Skeletal muscle satellite cell (primary cell): ENCODE measurements at regions not wholly inside any gene's neighbourhood (a gene's known extent, or its start where the extent isn't known, plus 50 kb on each side); places are given as distances from the start of the nearest gene placed in this dataset.

Source experiments
- H3K27me3 ChIP-seq: 2 replicates; pipeline ENCODE4 v1.7.0; 2013; ENCODE audit warnings: low read length; ENCODE audit not compliant: control insufficient read depth, insufficient read depth
- H3K36me3 ChIP-seq: 2 replicates; pipeline ENCODE4 v1.7.0; 2013; ENCODE audit warnings: mild to moderate bottlenecking, control low read depth, low read length; ENCODE audit not compliant: insufficient read depth
- H3K4me1 ChIP-seq: 2 replicates; pipeline ENCODE4 v1.7.0; 2013; ENCODE audit warnings: low read length; ENCODE audit not compliant: control insufficient read depth, insufficient read depth
- H3K4me2 ChIP-seq: 2 replicates; pipeline ENCODE4 v1.7.0; 2013; ENCODE audit warnings: mild to moderate bottlenecking, low read length
- H3K4me3 ChIP-seq: 2 replicates; pipeline ENCODE4 v1.7.0; 2013; ENCODE audit warnings: low read length
- H3K9ac ChIP-seq: 2 replicates; pipeline ENCODE4 v1.7.0; 2013; ENCODE audit warnings: mild to moderate bottlenecking, low read depth, low read length, moderate library complexity
- H3K9me3 ChIP-seq: replicated peaks from 2 replicates; pipeline ENCODE4 v1.7.0; 2013; ENCODE audit warnings: mild to moderate bottlenecking, control low read depth, low read length

DNA sequence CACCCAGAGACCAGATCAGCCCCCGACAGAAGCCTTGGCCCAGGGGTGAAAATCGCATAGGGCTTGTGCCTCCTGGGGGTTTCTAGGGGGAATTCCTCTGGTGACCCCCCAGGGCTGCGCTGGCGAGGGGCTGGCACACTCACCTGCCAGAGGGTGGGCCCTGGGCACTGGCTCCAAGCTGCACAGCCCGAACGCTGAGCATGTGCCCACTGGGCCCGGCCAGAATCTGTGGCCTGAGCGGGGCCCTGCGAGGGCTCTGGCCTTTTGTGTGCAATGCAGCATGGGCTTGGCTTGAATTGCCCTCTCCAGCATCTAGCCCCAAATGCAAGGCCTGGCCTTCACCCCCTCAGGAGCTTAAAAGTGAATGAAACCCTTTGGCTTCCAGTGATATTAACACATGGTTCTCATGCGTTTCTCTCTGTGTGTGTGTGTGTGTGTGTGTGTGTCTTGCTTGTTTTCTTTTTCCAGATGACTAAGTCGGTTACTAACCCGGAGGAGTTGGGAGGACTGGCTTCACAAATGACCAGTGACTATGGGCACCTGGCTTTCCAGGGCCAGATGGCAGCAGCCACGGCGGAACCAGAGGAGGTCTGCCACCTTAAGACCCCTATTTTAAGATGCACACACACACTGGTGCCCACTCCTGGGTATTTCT is 259.1 kb upstream of the TPM1 start:
- H3K9ac ChIP-seq: peak overlapping the region; percentile 50
- no peaks in the 10 kb centered on the region for H3K9me3 ChIP-seq
- no peaks in the 10 kb centered on the region for H3K27me3 ChIP-seq
- no peak overlapping the region for H3K4me3 ChIP-seq
- peak overlapping the region; percentile 39 for H3K4me2 ChIP-seq
- peaks cover 42% of the 10 kb centered on the region for H3K4me1 ChIP-seq
- H3K36me3 ChIP-seq: peaks cover 8% of the 10 kb centered on the region

DNA sequence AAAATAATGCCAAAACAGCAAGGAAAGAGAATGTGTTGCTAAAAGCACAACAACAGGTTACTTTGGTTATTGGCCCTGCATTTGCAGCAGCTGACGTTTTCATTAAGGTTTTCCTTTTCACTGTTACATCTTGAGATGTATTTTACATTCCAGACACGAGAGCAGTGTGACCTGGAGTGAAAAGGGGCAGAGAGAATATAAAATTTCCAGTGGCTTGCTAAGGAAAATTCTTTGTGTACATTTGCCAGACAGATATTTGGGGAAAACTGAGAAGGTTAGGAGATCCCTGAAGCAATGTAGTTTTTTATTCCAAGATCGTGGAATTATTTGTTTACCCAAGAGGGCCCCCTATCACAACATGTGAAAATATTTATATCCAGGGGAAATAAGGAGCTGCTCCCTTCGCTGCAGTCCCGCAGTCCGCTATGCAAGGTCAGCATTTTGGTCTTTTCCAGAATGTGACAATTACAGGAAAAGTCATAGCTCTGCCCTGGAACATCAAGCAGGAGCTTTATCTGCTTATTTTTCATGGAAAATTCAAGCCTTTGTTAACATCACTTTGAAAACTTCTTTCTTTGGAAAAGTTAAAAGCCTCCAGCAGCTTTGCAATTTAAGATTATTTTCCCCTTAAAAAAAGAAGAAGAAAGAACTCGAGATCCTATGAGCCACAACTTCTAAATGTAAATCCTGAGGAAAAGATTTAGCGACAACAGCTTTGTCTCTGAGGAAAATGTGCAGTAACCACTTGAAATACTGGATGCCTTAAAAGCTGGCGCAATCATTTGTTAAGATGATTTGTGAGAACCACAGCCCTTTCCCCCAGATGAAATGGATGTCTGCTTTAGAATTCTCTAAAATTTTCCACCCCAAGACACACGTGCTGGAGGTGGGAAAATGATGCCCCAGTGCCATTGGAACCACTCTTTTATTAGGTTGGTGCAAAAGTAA is 256.4 kb upstream of the TPM1 start:
- peaks cover 8% of the 10 kb centered on the region for H3K36me3 ChIP-seq
- H3K27me3 ChIP-seq: no peaks in the 10 kb centered on the region
- H3K4me3 ChIP-seq: no peak overlapping the region
- H3K9ac ChIP-seq: no peak overlapping the region
- peaks cover 27% of the 10 kb centered on the region for H3K4me1 ChIP-seq
- H3K4me2 ChIP-seq: no peak overlapping the region
- no peaks in the 10 kb centered on the region for H3K9me3 ChIP-seq

DNA sequence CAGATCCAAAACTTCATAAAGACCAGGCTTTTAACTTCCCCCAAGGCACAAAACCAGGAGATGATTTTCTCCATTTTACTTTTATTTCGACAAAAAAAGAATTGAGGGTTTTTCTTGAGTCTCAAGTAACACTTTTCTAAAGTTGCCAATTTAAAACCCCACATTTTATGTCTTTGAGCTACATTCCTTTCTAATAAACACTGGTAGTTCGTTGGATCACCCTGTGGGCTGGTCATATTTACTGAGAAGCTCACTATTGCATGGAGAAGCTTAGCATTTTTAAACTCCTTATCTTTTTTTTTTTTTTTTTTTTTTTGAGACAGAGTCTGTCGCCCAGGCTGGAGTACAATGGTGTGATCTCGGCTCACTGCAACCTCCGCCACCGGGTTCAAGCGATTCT is 255.1 kb upstream of the TPM1 start:
- Histone ChIP-seq H3K9me3 (no peaks in the 10 kb centered on the region), H3K27me3 (no peaks in the 10 kb centered on the region)

DNA sequence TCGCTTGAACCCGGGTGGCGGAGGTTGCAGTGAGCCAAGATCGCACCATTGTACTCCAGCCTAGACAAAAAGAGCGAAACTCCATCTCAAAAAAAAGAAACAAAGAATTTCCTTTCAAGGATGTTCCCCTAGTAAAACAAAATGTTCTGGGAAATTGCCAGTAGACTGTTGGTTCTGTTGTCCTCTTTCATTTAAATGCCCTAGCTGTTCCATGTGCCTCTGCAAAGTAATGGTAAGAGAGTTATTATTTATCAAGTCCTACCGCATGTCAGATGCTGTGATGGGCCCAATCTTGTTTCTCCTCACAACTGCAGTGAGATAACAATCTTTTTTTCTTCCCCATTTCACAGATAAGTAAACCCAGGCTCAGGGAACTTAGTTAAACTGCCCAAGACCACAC is 254.3 kb upstream of the TPM1 start:
- H3K4me2 ChIP-seq: no peak overlapping the region
- peaks cover 8% of the 10 kb centered on the region for H3K36me3 ChIP-seq
- H3K4me1 ChIP-seq: peaks cover 10% of the 10 kb centered on the region
- no peak overlapping the region for H3K4me3 ChIP-seq
- H3K9me3 ChIP-seq: no peaks in the 10 kb centered on the region
- no peak overlapping the region for H3K9ac ChIP-seq
- no peaks in the 10 kb centered on the region for H3K27me3 ChIP-seq

More for the DNA sequence above, 255.1 kb upstream of the TPM1 start:
- Histone ChIP-seq H3K4me3 (no peak overlapping the region), H3K9ac (no peak overlapping the region), H3K4me1 (peaks cover 18% of the 10 kb centered on the region), H3K4me2 (no peak overlapping the region), H3K36me3 (peaks cover 8% of the 10 kb centered on the region)

DNA sequence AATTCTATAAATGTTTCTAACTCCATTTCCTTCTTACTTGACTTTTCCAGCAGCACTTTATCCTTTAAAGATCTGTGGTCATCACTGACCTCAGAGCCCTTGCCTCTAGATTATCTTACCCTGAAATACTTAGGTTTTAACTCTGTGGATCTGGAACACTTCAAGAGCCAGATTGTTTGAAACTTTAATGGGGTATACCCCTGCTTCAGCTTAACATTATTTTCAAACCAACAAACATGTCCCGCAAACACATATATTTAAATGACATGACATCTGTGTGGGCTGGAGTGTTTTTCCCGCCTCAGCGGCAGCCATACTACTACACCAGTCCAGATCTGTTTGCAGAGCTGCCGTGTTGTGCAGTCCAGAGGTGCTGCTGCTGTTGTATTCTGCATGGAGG is 252.0 kb upstream of the TPM1 start:
- H3K4me2 ChIP-seq: no peak overlapping the region
- no peaks in the 10 kb centered on the region for H3K4me1 ChIP-seq
- no peak overlapping the region for H3K9ac ChIP-seq
- H3K4me3 ChIP-seq: no peak overlapping the region
- no peaks in the 10 kb centered on the region for H3K9me3 ChIP-seq
- no peaks in the 10 kb centered on the region for H3K27me3 ChIP-seq
- no peaks in the 10 kb centered on the region for H3K36me3 ChIP-seq

DNA sequence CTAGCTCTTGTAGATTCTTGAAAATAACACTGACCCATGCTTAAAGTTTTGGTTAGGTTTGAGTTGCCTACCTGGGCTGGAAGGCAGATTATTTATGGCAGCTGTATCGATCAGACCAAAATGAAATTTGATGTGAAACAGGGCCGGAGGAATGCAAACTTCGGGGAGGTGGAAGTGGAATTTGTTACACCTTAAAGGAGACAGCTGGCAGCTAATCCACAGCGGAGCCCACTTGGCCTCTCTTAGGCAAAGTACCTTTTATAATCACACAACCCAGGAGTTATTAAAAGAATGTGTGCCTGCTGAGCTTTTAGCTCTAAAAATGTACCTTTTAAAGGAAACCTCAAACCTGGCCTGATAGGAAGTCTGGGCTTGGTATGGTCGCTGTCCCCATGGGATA is 250.9 kb upstream of the TPM1 start:
- Histone ChIP-seq H3K4me2 (no peak overlapping the region), H3K4me3 (no peak overlapping the region), H3K9me3 (no peaks in the 10 kb centered on the region), H3K4me1 (no peaks in the 10 kb centered on the region), H3K36me3 (peaks cover 3% of the 10 kb centered on the region), H3K27me3 (no peaks in the 10 kb centered on the region), H3K9ac (no peak overlapping the region)

DNA sequence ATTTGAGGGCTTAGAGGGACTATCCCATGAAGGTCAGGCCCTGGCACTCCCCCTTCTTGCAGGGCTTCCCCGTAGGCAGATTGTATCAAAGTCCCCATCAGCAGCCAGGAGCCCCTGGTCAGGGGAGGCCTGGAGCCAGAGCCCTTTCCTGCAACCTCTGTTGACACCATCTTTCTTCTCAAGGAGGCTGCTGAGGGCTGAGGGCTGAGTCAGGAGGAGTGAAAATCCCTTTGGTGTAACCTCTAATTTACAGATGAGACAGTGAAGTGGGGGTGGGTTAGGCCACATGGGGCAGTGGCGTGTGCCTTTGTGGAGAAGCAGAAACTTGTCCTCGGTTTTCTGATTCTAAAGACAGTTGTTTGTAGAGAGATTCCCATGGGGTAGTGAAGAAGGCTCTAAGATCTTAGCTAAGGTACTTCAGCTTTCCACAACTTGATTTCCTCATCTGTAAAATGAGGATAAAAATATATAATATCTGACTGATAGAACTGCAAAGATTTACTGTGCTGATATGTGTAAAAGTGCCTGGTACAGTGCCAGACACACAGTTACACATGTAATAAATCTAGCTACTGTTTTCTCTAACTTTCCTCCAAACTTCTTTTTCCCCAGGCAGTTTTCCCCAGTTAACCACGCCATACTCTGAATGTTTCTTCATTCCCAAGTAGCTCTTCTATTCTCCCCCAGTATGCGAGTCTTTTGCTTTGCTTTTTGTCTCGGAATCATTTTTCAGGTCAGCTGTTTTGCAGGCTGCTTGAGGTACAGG is 249.4 kb upstream of the TPM1 start:
- peaks cover 6% of the 10 kb centered on the region for H3K36me3 ChIP-seq
- H3K9ac ChIP-seq: no peak overlapping the region
- H3K9me3 ChIP-seq: no peaks in the 10 kb centered on the region
- H3K4me2 ChIP-seq: no peak overlapping the region
- H3K27me3 ChIP-seq: no peaks in the 10 kb centered on the region
- no peaks in the 10 kb centered on the region for H3K4me1 ChIP-seq
- no peak overlapping the region for H3K4me3 ChIP-seq

DNA sequence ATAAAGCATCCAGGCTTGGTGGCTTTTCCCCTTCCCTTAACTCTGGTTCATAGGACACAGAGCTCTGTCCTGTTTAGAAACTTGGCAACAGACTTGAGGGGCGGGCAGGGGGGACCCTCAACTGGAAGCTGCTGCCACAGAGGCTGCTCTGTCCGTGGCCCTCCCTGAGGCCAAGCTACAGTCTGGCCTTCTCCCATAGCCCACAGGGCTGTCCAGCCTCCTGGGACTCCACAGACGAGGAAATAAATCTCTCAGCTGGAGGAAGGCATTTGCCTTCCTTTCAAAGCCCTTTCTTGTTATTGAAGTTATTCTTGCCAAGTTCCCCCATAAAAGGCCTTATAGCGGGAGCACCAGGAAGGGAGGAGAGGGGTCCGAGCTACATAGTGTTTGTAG is 248.8 kb upstream of the TPM1 start:
- Histone ChIP-seq H3K9ac (no peak overlapping the region), H3K4me1 (no peaks in the 10 kb centered on the region), H3K36me3 (peaks cover 6% of the 10 kb centered on the region), H3K4me2 (no peak overlapping the region), H3K4me3 (no peak overlapping the region), H3K9me3 (no peaks in the 10 kb centered on the region), H3K27me3 (no peaks in the 10 kb centered on the region)

DNA sequence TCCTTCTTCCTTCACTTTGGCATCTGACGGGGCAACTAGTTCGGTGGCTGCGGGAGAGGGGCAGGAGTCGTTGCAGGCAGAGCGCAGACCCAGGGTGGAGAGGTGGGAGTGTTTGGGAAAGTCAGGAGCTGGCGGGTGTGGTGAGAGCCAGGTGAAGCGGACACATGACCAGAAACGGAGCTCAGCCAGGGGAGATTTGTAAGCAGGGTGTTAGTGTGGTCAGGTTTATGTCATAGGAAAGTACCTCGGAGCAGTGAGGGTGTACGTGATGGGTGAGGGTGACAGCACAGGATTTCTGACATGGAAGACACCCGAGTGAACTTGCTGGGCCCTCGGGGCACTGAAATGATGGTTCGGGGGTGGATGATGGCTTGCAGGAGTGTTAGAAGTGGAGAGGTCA is 247.4 kb upstream of the TPM1 start:
- Histone ChIP-seq H3K4me2 (no peak overlapping the region), H3K9ac (no peak overlapping the region), H3K36me3 (peaks cover 6% of the 10 kb centered on the region), H3K9me3 (no peaks in the 10 kb centered on the region), H3K27me3 (no peaks in the 10 kb centered on the region), H3K4me3 (no peak overlapping the region), H3K4me1 (no peaks in the 10 kb centered on the region)

DNA sequence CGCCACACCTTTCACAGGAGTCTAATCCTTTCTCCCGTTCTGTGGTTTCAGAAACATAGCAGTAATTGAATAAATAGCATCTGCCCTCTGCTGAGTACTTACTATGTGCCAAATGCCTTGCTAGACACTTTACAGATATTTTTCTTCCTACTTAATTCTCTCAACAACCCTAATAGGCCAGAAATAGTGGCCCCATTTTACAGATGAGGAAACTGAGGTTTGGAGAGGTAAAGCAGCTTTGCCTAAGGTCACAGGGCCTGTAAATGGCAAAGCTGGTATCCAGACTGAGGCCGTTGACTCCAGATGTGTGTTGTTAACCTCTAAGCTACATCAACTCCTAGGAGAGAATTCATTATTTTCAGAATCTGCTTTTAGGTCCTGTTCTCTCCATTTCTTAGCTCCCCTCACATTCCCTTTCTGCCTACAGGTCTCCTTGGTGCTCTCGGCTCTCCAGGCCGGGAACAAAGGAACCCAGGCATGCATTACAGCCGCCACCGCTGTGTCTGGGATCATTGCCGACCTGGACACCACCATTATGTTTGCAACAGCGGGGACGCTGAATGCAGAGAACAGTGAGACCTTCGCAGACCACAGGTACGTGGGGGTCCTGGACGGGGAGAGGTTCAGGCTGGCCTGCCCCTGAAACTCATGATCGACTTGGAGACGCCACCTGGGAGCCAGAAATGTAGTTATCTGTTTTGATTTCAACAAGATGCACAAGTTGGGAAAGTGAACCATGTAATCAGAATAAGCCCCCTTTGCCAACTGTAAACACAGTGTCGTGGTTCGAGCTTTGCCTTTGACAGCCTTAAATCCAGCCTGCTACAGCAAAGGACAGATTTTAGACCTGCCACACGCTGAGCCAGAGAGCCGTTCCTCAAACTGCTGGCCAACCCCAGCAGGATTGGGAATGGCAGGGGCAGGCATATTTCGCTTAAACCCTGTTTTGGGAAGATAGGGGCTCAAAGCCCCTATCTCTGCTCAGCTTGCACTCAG is 246.5 kb upstream of the TPM1 start:
- Histone ChIP-seq H3K4me3 (no peak overlapping the region), H3K9me3 (no peaks in the 10 kb centered on the region), H3K27me3 (no peaks in the 10 kb centered on the region), H3K9ac (no peak overlapping the region), H3K36me3 (peaks cover 6% of the 10 kb centered on the region), H3K4me1 (no peaks in the 10 kb centered on the region), H3K4me2 (no peak overlapping the region)
